GM23248 (cell line): ENCODE measurements at regions not wholly inside any gene's neighbourhood (a gene's known extent, or its start where the extent isn't known, plus 50 kb on each side); places are given as distances from the start of the nearest gene placed in this dataset.

ENCODE experiments used
- EZH2 ChIP-seq: fragments of 200-600 bp; sonication (generic); IDR thresholded peaks from 2 replicates; pipeline ENCODE4 v1.6.1; 2018; ENCODE audit warnings: antibody characterized with exemption, mild to moderate bottlenecking; ENCODE audit not compliant: insufficient read depth, poor library complexity, severe bottlenecking
- EZH2phosphoT487 ChIP-seq: fragments of 200-600 bp; sonication (generic); IDR thresholded peaks from 2 replicates; pipeline ENCODE4 v1.6.1; 2018; ENCODE audit warnings: antibody characterized with exemption, moderate library complexity, mild to moderate bottlenecking, low read depth; ENCODE audit not compliant: insufficient read depth

- TF ChIP-seq EZH2 (no peak), EZH2phosphoT487 (no peak)
Observed at GRCh38 chr6:53399027-53399344, 50.2 kb upstream of the ELOVL5 start.
